GM23338 (cell line): ENCODE measurements at regions not wholly inside any gene's neighbourhood (a gene's known extent, or its start where the extent isn't known, plus 50 kb on each side); places are given as distances from the start of the nearest gene placed in this dataset.

ENCODE experiments used
- CREB1 ChIP-seq: fragments of 250-450 bp; sonication (Bioruptor Pico); IDR thresholded peaks from 2 replicates; pipeline ENCODE4 v1.5.0; 2020; ENCODE audit warnings: low read depth, mild to moderate bottlenecking, moderate library complexity
- EZH2 ChIP-seq: fragments of 200-600 bp; sonication (generic); IDR thresholded peaks from one replicate; pipeline ENCODE4 v1.8.0; 2017; ENCODE audit warnings: antibody characterized with exemption, mild to moderate bottlenecking, low read depth; ENCODE audit not compliant: unreplicated experiment
- EZH2phosphoT487 ChIP-seq: fragments of 200-600 bp; sonication (generic); IDR thresholded peaks from one replicate; pipeline ENCODE4 v1.8.1; 2018; ENCODE audit warnings: antibody characterized with exemption; ENCODE audit not compliant: unreplicated experiment
- JUNB ChIP-seq: IDR thresholded peaks from one replicate; pipeline ENCODE4 v1.6.1; 2016; ENCODE audit warnings: antibody characterized with exemption; ENCODE audit not compliant: unreplicated experiment
- NANOG ChIP-seq: IDR thresholded peaks from 2 replicates; pipeline ENCODE4 v1.6.1; 2016; ENCODE audit warnings: antibody characterized with exemption, borderline replicate concordance
- POLR2AphosphoS5 ChIP-seq: IDR thresholded peaks from 2 replicates; pipeline ENCODE4 v1.6.1; 2016; ENCODE audit warnings: antibody characterized with exemption, low read depth
- STAT1 ChIP-seq: IDR thresholded peaks from one replicate; pipeline ENCODE4 v1.6.1; 2016; ENCODE audit warnings: antibody characterized with exemption; ENCODE audit not compliant: unreplicated experiment
- ZNF114 ChIP-seq: fragments of 250-450 bp; sonication (Bioruptor Pico); IDR thresholded peaks from 2 replicates; pipeline ENCODE4 v1.5.0; 2020; ENCODE audit warnings: mild to moderate bottlenecking, moderate library complexity
- ZNF331 ChIP-seq: fragments of 250-450 bp; sonication (Bioruptor Pico); IDR thresholded peaks from 2 replicates; pipeline ENCODE4 v1.5.0; 2020; ENCODE audit warnings: low read depth, mild to moderate bottlenecking, moderate library complexity
- TF ChIP-seq, protein P1 (sequence below), 2 experiments: fragments of 200-600 bp in 1 of 2; sonication (generic) in 1 of 2; conservative IDR thresholded peaks; 2 replicates each; pipeline versions ENCODE4 v1.5.1 to v1.6.1; 2016 to 2017; ENCODE audit warnings: antibody characterized with exemption in 2 of 2, low read depth in 2 of 2, mild to moderate bottlenecking in 2 of 2, moderate library complexity in 1 of 2
- TF ChIP-seq, protein P2 (sequence below): IDR thresholded peaks from one replicate; pipeline ENCODE4 v1.6.1; 2018; ENCODE audit warnings: antibody characterized with exemption; ENCODE audit not compliant: unreplicated experiment

DNA sequence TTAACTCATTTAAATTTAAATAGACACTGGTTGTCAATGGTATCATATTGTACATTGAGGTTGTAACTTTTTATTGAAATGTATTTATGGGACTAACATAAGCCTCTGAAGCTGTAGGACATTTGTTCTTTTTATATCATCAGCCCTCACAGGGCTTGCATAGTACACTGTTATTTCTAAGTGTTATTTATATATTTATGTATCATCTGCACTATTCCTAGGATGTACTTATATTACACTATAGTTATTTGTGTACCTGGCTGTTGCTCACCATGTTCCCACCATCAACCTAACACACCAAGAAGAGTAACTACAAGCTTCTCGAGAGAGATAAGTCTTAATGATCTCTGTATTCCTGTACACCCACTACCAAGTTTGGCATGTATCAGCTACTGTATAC, 224.7 kb downstream of the PPP1R3A start:
- TF ChIP-seq, protein P1, sequence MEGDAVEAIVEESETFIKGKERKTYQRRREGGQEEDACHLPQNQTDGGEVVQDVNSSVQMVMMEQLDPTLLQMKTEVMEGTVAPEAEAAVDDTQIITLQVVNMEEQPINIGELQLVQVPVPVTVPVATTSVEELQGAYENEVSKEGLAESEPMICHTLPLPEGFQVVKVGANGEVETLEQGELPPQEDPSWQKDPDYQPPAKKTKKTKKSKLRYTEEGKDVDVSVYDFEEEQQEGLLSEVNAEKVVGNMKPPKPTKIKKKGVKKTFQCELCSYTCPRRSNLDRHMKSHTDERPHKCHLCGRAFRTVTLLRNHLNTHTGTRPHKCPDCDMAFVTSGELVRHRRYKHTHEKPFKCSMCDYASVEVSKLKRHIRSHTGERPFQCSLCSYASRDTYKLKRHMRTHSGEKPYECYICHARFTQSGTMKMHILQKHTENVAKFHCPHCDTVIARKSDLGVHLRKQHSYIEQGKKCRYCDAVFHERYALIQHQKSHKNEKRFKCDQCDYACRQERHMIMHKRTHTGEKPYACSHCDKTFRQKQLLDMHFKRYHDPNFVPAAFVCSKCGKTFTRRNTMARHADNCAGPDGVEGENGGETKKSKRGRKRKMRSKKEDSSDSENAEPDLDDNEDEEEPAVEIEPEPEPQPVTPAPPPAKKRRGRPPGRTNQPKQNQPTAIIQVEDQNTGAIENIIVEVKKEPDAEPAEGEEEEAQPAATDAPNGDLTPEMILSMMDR (conservative IDR thresholded peaks at IDR 0.05; ENCODE audit: low read depth in 2 of 2) = no peak
- TF ChIP-seq EZH2 (no peak), POLR2AphosphoS5 (no peak), CREB1 (no peak), EZH2phosphoT487 (no peak), STAT1 (no peak), NANOG (no peak), JUNB (no peak), ZNF331 (CRISPR knock-in tag) (no peak), ZNF114 (CRISPR knock-in tag) (no peak)
- TF ChIP-seq, protein P2, sequence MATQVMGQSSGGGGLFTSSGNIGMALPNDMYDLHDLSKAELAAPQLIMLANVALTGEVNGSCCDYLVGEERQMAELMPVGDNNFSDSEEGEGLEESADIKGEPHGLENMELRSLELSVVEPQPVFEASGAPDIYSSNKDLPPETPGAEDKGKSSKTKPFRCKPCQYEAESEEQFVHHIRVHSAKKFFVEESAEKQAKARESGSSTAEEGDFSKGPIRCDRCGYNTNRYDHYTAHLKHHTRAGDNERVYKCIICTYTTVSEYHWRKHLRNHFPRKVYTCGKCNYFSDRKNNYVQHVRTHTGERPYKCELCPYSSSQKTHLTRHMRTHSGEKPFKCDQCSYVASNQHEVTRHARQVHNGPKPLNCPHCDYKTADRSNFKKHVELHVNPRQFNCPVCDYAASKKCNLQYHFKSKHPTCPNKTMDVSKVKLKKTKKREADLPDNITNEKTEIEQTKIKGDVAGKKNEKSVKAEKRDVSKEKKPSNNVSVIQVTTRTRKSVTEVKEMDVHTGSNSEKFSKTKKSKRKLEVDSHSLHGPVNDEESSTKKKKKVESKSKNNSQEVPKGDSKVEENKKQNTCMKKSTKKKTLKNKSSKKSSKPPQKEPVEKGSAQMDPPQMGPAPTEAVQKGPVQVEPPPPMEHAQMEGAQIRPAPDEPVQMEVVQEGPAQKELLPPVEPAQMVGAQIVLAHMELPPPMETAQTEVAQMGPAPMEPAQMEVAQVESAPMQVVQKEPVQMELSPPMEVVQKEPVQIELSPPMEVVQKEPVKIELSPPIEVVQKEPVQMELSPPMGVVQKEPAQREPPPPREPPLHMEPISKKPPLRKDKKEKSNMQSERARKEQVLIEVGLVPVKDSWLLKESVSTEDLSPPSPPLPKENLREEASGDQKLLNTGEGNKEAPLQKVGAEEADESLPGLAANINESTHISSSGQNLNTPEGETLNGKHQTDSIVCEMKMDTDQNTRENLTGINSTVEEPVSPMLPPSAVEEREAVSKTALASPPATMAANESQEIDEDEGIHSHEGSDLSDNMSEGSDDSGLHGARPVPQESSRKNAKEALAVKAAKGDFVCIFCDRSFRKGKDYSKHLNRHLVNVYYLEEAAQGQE = no peak
